Ectodermal cell (in vitro differentiated cells): ENCODE measurements at regions not wholly inside any gene's neighbourhood (a gene's known extent, or its start where the extent isn't known, plus 50 kb on each side); places are given as distances from the start of the nearest gene placed in this dataset.

Source experiments
- H3K27ac ChIP-seq: 2 replicates; pipeline ENCODE4 v1.7.0; 2013; ENCODE audit warnings: mild to moderate bottlenecking, low read depth, low read length; ENCODE audit not compliant: insufficient read depth, poor library complexity, severe bottlenecking
- H3K27me3 ChIP-seq: 2 replicates; pipeline ENCODE4 v1.7.0; 2013; ENCODE audit warnings: mild to moderate bottlenecking, low read length; ENCODE audit not compliant: insufficient read depth, control insufficient read depth, poor library complexity, severe bottlenecking
- H3K36me3 ChIP-seq: one replicate; pipeline ENCODE4 v1.7.0; 2013; ENCODE audit warnings: low read length; ENCODE audit not compliant: control insufficient read depth, insufficient read depth
- H3K4me1 ChIP-seq: one replicate; pipeline ENCODE4 v1.7.0; 2013; ENCODE audit warnings: low read length; ENCODE audit not compliant: control insufficient read depth, insufficient read depth
- H3K4me3 ChIP-seq: 2 replicates; pipeline ENCODE4 v1.7.0; 2013; ENCODE audit warnings: low read depth, low read length, control low read depth; ENCODE audit not compliant: insufficient read depth
- H3K9me3 ChIP-seq: 2 replicates; pipeline ENCODE4 v1.7.0; 2013; ENCODE audit warnings: mild to moderate bottlenecking, low read length, moderate library complexity; ENCODE audit not compliant: control insufficient read depth
- WGBS, 2 experiments: methylation state at CpG; one replicate each; pipeline ENCODE4 v1.1.7; 2013; ENCODE audit warnings: missing lambda C conversion rate in 2 of 2; 5-methylcytosine and 5-hydroxymethylcytosine counted together

- Histone ChIP-seq H3K36me3 (no peaks in the 10 kb centered on the region), H3K4me3 (no peak overlapping the region), H3K27ac (no peak overlapping the region), H3K4me1 (no peaks in the 10 kb centered on the region), H3K27me3 (no peaks in the 10 kb centered on the region), H3K9me3 (no peaks in the 10 kb centered on the region)
- 83 to 100% methylated on average over 1 of the region's 1 CpG for WGBS, 2 experiments
Measured at GRCh38 chr7:80984619-80985018, 65.8 kb upstream of the SEMA3C start.

GRCh38 chr7:80981405-80981804 lies 62.6 kb upstream of the SEMA3C start:
- no peaks in the 10 kb centered on the region for H3K4me1 ChIP-seq
- no peak overlapping the region for H3K27ac ChIP-seq
- no peaks in the 10 kb centered on the region for H3K9me3 ChIP-seq
- 85 to 100% methylated on average over 3 of the region's 3 CpGs for WGBS, 2 experiments
- H3K27me3 ChIP-seq, result no peaks in the 10 kb centered on the region
- H3K4me3 ChIP-seq, result no peak overlapping the region
- H3K36me3 ChIP-seq, result no peaks in the 10 kb centered on the region

DNA sequence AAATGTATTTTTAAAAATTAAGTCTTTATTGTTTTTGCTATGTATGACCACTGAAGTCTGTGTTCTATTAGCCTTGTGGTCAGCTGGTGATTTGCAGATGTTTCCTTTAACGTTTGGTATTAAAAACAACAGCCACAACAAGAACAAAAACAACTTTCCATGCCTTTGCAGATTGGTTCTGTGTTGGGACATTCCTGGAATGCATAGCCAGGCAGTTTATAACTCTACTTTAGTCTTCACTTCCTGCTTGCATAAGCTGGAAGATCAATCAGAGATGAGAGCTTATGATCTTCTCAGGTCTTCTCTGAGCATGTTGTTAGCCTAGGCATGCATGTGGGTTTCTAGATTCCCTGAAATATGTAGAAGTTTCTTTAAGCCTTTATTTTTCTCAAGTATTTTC lies 58.9 kb upstream of the SEMA3C start:
- WGBS, 2 experiments, result 85 to 100% methylated on average over 1 of the region's 1 CpG
- H3K9me3 ChIP-seq, result no peaks in the 10 kb centered on the region
- no peak overlapping the region for H3K4me3 ChIP-seq
- H3K4me1 ChIP-seq, result no peaks in the 10 kb centered on the region
- H3K27ac ChIP-seq, result no peak overlapping the region
- no peaks in the 10 kb centered on the region for H3K27me3 ChIP-seq
- no peaks in the 10 kb centered on the region for H3K36me3 ChIP-seq

GRCh38 chr7:80974396-80975358 lies 55.8 kb upstream of the SEMA3C start:
- H3K4me1 ChIP-seq, result no peaks in the 10 kb centered on the region
- H3K4me3 ChIP-seq, result no peak overlapping the region
- no peaks in the 10 kb centered on the region for H3K27me3 ChIP-seq
- no peaks in the 10 kb centered on the region for H3K9me3 ChIP-seq
- H3K27ac ChIP-seq, result no peak overlapping the region
- 93 to 95% methylated on average over 22 of the region's 22 CpGs for WGBS, 2 experiments
- H3K36me3 ChIP-seq, result no peaks in the 10 kb centered on the region

- no peak overlapping the region for H3K27ac ChIP-seq
- WGBS, 2 experiments, result 93 to 98% methylated on average over 6 of the region's 6 CpGs
- no peaks in the 10 kb centered on the region for H3K9me3 ChIP-seq
- no peaks in the 10 kb centered on the region for H3K4me1 ChIP-seq
- H3K4me3 ChIP-seq, result no peak overlapping the region
- H3K27me3 ChIP-seq, result no peaks in the 10 kb centered on the region
- no peaks in the 10 kb centered on the region for H3K36me3 ChIP-seq
Measured at GRCh38 chr7:80971225-80971624, 52.4 kb upstream of the SEMA3C start.
